Hindlimb muscle (tissue), 1 donor: ENCODE measurements at regions not wholly inside any gene's neighbourhood (a gene's known extent, or its start where the extent isn't known, plus 50 kb on each side); places are given as distances from the start of the nearest gene placed in this dataset.
"Not testable (repeated sequence)": the region's sequence is repeated elsewhere in the genome, so short reads cannot be mapped to it uniquely, and the experiment has no call there.

Source experiments
- DNase-seq: peaks from one replicate; pipeline ENCODE4 v3.0.0-alpha.2; 2013

DNA sequence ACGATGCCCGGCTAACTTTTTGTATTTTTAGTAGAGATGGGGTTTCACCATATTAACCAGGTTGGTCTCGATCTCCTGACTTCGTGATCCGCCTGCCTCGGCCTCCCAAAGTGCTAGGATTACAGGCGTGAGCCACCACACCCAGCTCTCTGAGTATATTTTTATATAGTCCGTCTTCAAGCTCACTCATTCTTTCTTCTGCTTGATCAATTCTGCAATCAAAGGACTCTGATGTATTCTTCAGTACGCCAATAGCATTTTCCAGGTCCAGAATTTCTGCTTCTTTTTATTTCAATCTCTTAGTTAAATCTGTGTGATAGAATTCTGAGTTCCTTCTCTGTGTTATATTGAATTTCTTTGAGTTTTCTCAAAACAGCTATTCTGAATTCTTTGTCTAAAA, 281.9 kb upstream of the PMFBP1 start:
- not testable (repeated sequence) for DNase-seq

- DNase-seq: no peak
Measured at GRCh38 chr16:72444696-72445095, 272.7 kb upstream of the PMFBP1 start.

GRCh38 chr16:72443809-72444208, 271.9 kb upstream of the PMFBP1 start:
- no peak for DNase-seq

DNA sequence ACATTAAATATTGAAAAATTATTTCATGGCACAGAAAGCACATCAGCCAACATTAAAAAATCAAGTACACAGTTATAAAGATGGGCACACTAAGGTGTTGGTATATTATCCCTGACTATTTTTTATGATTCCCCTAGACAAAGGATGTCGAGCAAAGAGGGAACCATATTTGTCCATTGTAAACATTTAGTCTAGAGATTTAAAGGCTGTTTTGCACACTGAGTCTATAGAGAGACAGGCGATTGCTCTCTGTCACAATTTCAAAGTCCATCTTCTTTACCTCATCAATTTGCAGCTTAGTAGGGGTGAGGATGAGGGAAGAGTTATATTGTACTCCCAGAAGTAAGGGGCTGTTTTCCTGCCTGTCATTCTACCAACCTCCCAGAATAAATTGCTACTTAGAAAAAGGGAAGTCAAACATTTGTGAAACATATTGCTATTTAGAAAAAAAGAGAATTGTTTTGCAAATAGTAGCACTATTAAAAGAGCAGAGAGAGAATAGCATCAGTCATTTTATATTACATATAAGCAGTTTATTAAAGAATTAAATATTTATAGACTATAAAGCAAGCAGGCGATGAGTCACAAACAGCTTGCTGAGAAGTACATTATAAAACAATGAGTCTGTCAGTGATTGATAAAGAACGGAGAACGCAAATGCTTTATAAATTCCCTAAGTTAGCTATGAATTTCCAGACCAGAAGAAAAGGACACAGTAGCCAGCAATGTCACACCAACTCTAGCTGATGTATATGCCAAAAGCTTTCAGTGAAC, 270.6 kb upstream of the PMFBP1 start:
- DNase-seq: no peak

GRCh38 chr16:72437891-72438290, 265.9 kb upstream of the PMFBP1 start:
- no peak for DNase-seq

DNA sequence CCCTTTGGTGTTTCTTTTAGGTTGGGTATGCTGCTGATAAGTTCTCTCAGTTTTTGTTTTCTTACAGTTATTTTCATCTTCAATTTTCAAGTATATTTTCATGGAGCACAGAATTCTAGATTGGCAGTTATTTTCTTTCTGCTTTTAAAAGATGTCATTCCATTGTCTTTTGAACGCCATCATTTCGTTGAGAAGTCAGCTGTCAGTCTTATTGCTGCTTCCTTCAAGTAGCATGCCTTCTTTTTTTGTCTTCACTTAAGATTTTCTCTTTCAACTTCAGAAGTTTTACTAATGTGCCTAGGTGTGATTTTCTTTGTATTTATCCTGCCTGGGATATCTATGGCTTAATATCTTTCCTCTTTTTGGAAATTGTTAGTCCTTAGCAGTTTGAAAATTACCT, 262.2 kb upstream of the PMFBP1 start:
- DNase-seq: no peak

- DNase-seq: no peak
Measured at GRCh38 chr16:72430121-72430520, 258.2 kb upstream of the PMFBP1 start.

DNA sequence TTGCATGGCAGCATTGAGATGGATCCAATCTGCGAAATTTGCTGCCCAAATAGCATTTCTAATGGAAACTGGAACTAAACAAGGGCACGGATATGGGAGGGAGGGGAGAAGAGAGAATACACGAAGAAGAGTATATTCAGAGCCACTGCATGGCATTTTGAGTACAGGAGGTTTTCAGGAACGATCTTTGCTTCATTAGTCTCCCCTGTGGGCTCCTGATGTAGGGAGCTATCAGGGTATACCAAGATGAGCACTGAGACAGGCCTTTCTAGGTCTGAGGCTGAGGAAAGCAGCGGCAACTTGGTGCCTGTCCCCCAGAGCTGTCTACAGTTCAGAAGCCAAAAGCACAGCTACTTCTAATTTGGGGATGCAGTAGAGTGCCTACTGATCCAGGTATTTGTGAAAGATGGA, 257.7 kb upstream of the PMFBP1 start:
- DNase-seq: no peak

GRCh38 chr16:72428681-72429376, 256.9 kb upstream of the PMFBP1 start:
- DNase-seq: no peak

GRCh38 chr16:72427783-72428331, 255.9 kb upstream of the PMFBP1 start:
- no peak for DNase-seq

DNA sequence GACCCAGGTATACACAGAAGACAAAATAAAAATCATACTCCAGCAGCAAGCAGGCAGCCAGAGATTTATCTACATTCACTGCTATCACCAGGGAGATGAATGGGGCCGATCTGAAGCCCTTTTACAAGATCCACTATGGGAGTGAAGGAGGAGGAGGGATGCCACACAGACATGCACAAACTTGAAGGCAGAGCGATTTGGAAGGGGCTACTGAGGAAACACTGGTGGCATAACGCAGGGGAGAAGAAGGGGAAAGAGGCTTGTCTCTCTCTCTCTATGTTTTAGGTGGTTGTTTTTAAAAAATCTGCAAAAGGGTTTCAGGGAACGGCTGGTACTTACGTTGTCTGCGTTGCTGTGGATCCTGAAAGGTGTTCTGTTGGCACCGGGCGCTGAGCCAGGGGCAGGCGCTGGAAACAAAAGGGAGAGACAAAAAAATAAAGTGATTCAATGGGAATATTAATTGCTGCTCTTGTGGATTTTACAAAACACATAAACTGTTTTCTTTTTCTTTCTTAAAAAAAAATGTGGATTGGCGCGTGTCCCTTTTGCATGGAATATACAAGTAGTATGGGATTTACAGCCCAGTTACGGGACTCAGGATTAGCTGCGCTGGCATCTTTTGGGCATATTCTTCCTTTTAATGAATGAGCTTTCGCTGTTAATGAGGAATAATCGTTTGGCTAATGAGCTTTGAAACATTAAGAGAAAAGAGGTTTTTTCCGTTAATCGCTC, 255.3 kb upstream of the PMFBP1 start:
- DNase-seq: no peak

DNA sequence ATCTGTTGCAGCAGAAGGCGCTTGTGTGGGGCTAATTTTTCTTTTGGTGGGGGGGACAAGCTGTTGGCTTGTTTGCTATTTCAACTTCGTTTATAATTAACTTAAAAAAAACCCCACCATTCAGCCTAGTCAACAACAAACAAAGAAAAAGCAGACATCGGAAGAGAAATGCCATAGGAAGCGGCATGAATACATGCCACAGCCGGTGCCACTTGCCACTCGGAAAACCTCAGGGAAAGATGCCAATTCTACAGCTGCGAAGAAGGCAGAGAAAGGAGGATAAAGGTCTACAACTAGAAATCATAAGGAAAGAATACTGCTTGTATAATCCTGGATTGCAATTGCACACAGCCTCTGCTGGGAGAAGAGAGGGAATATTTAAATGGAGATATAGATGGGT, 254.4 kb upstream of the PMFBP1 start:
- DNase-seq: no peak

GRCh38 chr16:72425571-72426341, 253.8 kb upstream of the PMFBP1 start:
- DNase-seq: no peak

- DNase-seq: no peak
Measured at GRCh38 chr16:72424757-72425156, 252.8 kb upstream of the PMFBP1 start.

DNA sequence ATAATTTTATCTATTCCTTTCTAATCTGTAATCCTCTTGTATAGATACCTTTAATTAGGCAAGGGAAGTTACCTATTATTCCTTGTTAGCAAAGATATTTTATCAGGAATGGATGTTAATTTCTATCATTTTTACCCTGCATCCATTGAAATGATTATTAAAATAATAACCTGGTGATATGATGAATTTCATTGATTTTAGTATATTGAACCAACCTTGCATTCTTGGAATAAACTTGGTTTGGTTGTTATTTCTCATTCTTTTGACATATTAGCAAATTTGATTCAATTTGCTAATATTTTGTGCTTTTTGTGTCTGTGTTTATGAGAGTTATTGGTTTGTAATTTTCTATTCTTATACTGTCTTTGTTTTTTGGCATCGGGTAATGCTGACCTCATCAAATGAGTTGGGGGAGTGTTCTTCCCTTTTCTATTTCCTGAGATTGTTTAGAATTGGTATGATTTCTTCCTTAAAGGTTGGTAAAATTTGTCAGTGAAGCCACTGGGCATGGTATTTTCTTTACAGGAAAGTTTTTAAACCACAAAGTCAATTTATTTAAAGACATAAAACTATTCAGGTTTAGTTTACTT, 250.4 kb upstream of the PMFBP1 start:
- no peak for DNase-seq

GRCh38 chr16:72419638-72420037, 247.7 kb upstream of the PMFBP1 start:
- no peak for DNase-seq

DNA sequence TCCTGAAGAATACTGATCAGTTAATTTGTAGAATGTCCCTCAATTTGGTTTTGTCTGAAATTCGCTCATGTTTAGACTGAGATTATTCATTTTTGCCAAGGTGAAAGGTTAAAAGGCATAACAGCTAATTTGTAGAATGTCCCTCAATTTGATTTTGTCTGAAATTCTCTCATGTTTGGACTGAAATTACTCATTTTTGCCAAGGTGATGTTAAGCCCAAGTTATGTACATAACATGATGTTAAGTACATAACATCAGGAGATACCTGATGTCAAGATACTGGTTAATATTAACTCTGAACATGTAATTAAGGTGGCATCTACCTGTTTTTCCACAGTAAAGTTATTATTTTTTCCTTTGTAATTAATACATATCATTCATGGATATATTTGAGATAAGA, 243.4 kb upstream of the PMFBP1 start:
- DNase-seq: no peak

DNA sequence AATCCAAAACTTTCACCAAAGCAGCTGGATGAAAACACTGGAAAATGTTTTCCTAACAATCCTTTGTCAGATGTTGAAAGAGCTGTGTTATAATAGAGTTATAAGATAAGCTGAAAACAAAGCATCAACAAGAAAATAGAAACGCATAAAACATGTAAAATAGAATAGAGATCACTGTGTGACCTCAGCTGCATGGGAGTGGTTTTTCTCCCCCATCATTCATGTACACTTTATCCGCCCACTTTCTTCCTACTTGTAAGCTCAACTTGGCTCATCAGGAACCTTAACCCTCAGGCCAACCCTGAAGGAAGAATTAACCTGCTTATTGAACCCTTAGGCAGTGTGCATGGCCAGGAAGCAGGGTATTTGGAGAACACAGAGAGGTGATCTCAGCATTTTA, 238.5 kb upstream of the PMFBP1 start:
- no peak for DNase-seq

DNA sequence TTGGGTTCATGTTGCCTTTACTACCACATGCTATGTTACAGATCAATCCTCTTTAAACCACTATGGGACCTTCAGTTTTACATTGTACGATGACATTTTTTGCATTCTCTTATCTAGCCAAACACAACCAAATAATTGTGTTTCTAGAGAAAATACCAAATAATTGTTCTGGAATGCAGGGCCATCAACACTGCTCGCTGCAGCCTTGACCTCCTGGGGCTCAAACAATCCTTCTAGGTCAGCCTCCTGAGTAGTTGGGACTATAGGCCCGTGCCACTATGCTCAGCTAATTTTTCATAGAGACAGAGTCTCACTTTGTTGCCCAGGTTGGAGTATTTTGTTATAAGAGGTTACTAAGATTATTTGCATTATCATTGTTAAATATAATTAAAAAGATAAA, 237.5 kb upstream of the PMFBP1 start:
- no peak for DNase-seq

DNA sequence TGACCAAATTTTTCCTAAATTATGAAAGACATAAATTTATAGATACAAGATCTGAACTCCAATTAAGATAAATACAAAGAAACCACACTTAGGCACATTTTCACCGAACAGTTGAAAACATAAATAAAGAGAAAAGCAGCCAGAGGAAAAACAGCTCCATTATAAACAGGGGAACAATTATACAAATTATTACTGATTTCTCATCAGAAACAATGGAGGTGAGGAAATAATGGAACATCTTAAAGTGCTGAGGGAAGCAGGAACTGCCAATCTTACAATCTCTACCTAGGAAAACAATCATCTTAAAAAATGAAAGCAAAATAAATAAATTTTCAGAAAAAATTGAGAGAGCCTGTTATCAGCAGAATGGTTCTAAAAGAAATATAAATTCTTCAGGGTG, 234.4 kb upstream of the PMFBP1 start:
- no peak for DNase-seq

- no peak for DNase-seq
Measured at GRCh38 chr16:72404299-72404698, 232.3 kb upstream of the PMFBP1 start.

GRCh38 chr16:72401084-72401361, 229.1 kb upstream of the PMFBP1 start:
- no peak for DNase-seq
